ENCODE measurements at regions not wholly inside any gene's neighbourhood (a gene's known extent, or its start where the extent isn't known, plus 50 kb on each side); places are given as distances from the start of the nearest gene placed in this dataset.

GRCh38 chr5:82800826-82801225 is 276.4 kb downstream of the TMEM167A start:
- Histone ChIP-seq H3K4me1 (ENCODE audit: insufficient read depth, low read length) (no peaks in the 10 kb centered on the region), H3K79me2 (ENCODE audit: insufficient read depth, low read length) (no peaks in the 10 kb centered on the region), H3K9ac (ENCODE audit: insufficient read depth, low read depth, low read length) (no peak overlapping the region), H3K27ac (ENCODE audit: extremely low read length, insufficient read depth, low read length) (no peak overlapping the region), H2AFZ (ENCODE audit: low read length) (no peak overlapping the region), H4K20me1 (ENCODE audit: insufficient read depth, low read length) (no peaks in the 10 kb centered on the region), H3K36me3 (replicated peaks in 1 of 2; ENCODE audit: control insufficient read depth in 1 of 2, insufficient read depth in 2 of 2, low read length in 2 of 2) (no peaks in the 10 kb centered on the region), H3K9me3 (ENCODE audit: low read length) (no peaks in the 10 kb centered on the region), H3K4me2 (ENCODE audit: low read depth, low read length) (no peak overlapping the region), H3K4me3 (replicated peaks in 1 of 3; ENCODE audit: insufficient read depth in 1 of 3, low read depth in 2 of 3, low read length in 3 of 3) (no peak overlapping the region), H3K27me3 (ENCODE audit: control insufficient read depth in 1 of 2, insufficient read depth in 2 of 2, low read length in 2 of 2) (peaks cover 0 to 5% of the 10 kb centered on the region in 2 experiments; a peak in 1 of 5 replicates)
- no peak for ATAC-seq
- intact Hi-C loops (cut with micrococcal nuclease; ENCODE audit: unreplicated experiment) (no loop called here), in situ Hi-C loops (cut with HindIII; ENCODE audit: extremely low pct_ligation_motif_present, low pct_unique_long_range_greater_than_20kb) (no loop called here)
- TF ChIP-seq ZNF749 (CRISPR knock-in tag; IDR thresholded peaks at IDR 0.05; ENCODE audit: borderline replicate concordance): no peak
- TF ChIP-seq ZNF256 (CRISPR knock-in tag; conservative IDR thresholded peaks at IDR 0.05): no peak
- CTCF ChIA-PET (ENCODE audit: low intra/inter-chr PET ratio, low total read pairs): no interaction called here
- POLR2A ChIA-PET: no interaction called here
- no peak for FAIRE-seq
- BruUV-seq (replicated peaks): no TSS peak
- DNase-seq (ENCODE audit: low spot score): no peak
- 73% methylated on average over 1 of the region's 1 CpG for WGBS (ENCODE audit: low lambda C conversion rate)

- Histone ChIP-seq H3K79me2 (ENCODE audit: insufficient read depth, low read length) (no peaks in the 10 kb centered on the region), H3K9ac (ENCODE audit: insufficient read depth, low read depth, low read length) (no peak overlapping the region), H3K9me3 (ENCODE audit: low read length) (no peaks in the 10 kb centered on the region), H3K27me3 (ENCODE audit: control insufficient read depth in 1 of 2, insufficient read depth in 2 of 2, low read length in 2 of 2) (0 out of 5 replicates have a peak, but pooled peaks cover 0 to 5% of the 10 kb centered on the region in 2 experiments), H3K4me3 (replicated peaks in 1 of 3; ENCODE audit: insufficient read depth in 1 of 3, low read depth in 2 of 3, low read length in 3 of 3) (no peak overlapping the region), H4K20me1 (ENCODE audit: insufficient read depth, low read length) (no peaks in the 10 kb centered on the region), H2AFZ (ENCODE audit: low read length) (no peak overlapping the region), H3K4me2 (ENCODE audit: low read depth, low read length) (no peak overlapping the region), H3K4me1 (ENCODE audit: insufficient read depth, low read length) (no peaks in the 10 kb centered on the region), H3K27ac (ENCODE audit: extremely low read length, insufficient read depth, low read length) (no peak overlapping the region), H3K36me3 (replicated peaks in 1 of 2; ENCODE audit: control insufficient read depth in 1 of 2, insufficient read depth in 2 of 2, low read length in 2 of 2) (no peaks in the 10 kb centered on the region)
- POLR2A ChIA-PET: no interaction called here
- FAIRE-seq: no peak
- DNase-seq (ENCODE audit: low spot score): peak; percentile 3
- intact Hi-C loops (cut with micrococcal nuclease; ENCODE audit: unreplicated experiment) (loop anchor here (5.0 kb wide), 1 partner anchor 763 kb away; no protein-coding TSS in a partner anchor), in situ Hi-C loops (cut with HindIII; ENCODE audit: extremely low pct_ligation_motif_present, low pct_unique_long_range_greater_than_20kb) (loop anchor here (10.0 kb wide), 1 partner anchor 155 kb away; no protein-coding TSS in a partner anchor)
- WGBS (ENCODE audit: low lambda C conversion rate): 46% methylated on average over 5 of the region's 5 CpGs
- peak; percentile 48; the same call in 1 of the 3 replicates for ATAC-seq
- no TSS peak for BruUV-seq (replicated peaks)
- CTCF ChIA-PET (ENCODE audit: low intra/inter-chr PET ratio, low total read pairs): no interaction called here
- no peak for TF ChIP-seq ZBTB37 (CRISPR knock-in tag; IDR thresholded peaks at IDR 0.05)
- no peak for TF ChIP-seq NONO (IDR thresholded peaks at IDR 0.05)
- no peak for TF ChIP-seq NONO (CRISPR knock-in tag; conservative IDR thresholded peaks at IDR 0.05)
- TF ChIP-seq ZSCAN21 (CRISPR knock-in tag; IDR thresholded peaks at IDR 0.05; ENCODE audit: borderline replicate concordance): no peak
- TF ChIP-seq ZNF740 (CRISPR knock-in tag; IDR thresholded peaks at IDR 0.05): no peak
- TF ChIP-seq CHD2 (IDR thresholded peaks at IDR 0.05; ENCODE audit: low read depth, low read length): no peak
- TF ChIP-seq ZKSCAN1 (IDR thresholded peaks at IDR 0.05; ENCODE audit: low read length): no peak
- TF ChIP-seq NCOA5 (CRISPR knock-in tag; IDR thresholded peaks at IDR 0.05): no peak
- TF ChIP-seq SCMH1 (CRISPR knock-in tag; IDR thresholded peaks at IDR 0.05; ENCODE audit: borderline replicate concordance): no peak
- no peak for TF ChIP-seq ZNF891 (CRISPR knock-in tag; IDR thresholded peaks at IDR 0.05)
- no peak for TF ChIP-seq TFDP1 (CRISPR knock-in tag; IDR thresholded peaks at IDR 0.05; ENCODE audit: borderline replicate concordance)
- TF ChIP-seq ELF1 (CRISPR knock-in tag; IDR thresholded peaks at IDR 0.05): no peak
- no peak for TF ChIP-seq PBX3 (CRISPR knock-in tag; IDR thresholded peaks at IDR 0.05; ENCODE audit: borderline replicate concordance)
Observed at GRCh38 chr5:82799361-82800077, 277.7 kb downstream of the TMEM167A start.

Data from HepG2 (cell line).